GM21619 (cell line): ENCODE measurements at regions not wholly inside any gene's neighbourhood (a gene's known extent, or its start where the extent isn't known, plus 50 kb on each side); places are given as distances from the start of the nearest gene placed in this dataset.

Source experiments
- ATAC-seq: cut with Tn5 transposase; IDR thresholded peaks from one replicate; pipeline ENCODE4 v1.9.1; 2021; ENCODE audit not compliant: unreplicated experiment

GRCh38 chr16:77551357-77551756 is 116.5 kb upstream of the ADAMTS18 start:
- no peak for ATAC-seq

DNA sequence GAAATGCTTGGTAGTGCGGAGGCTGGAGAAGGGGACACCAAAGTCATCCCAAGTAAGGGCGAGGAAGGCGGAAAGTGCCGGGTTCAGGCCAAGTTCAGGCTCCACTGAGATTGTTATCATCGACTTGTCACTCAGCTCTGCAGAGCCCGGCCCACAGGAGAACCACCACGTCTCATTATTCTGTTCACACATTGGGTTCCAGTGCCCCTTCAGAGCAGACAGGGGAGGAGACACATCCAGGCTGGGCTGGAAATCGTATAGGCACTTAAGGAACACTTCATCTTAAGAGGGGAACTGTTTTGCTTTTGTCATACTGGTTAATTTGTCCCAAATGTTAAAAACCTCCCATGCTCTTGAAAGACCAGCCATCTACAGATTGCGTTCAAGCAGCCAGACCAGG is 118.3 kb upstream of the ADAMTS18 start:
- ATAC-seq = no peak

DNA sequence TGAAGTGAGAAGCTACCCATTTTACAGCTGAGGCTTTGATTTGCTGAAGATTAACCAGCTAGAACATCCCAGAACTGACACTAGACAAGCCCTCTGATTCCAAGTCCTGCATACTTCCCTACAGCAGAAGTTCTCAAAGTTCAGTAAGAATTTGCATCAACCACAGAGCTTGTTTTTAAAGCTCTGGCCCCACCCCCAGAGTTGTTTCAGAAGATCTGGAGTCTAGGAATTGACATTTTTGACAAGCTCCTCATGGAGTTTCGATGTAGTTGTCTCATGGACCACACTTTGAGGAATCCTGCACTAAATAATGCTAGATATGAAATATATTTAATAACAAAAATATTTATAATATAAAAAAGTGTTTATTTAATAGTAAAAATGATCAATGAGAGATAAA is 120.3 kb upstream of the ADAMTS18 start:
- no peak for ATAC-seq

GRCh38 chr16:77555791-77556190 is 121.0 kb upstream of the ADAMTS18 start:
- no peak for ATAC-seq

DNA sequence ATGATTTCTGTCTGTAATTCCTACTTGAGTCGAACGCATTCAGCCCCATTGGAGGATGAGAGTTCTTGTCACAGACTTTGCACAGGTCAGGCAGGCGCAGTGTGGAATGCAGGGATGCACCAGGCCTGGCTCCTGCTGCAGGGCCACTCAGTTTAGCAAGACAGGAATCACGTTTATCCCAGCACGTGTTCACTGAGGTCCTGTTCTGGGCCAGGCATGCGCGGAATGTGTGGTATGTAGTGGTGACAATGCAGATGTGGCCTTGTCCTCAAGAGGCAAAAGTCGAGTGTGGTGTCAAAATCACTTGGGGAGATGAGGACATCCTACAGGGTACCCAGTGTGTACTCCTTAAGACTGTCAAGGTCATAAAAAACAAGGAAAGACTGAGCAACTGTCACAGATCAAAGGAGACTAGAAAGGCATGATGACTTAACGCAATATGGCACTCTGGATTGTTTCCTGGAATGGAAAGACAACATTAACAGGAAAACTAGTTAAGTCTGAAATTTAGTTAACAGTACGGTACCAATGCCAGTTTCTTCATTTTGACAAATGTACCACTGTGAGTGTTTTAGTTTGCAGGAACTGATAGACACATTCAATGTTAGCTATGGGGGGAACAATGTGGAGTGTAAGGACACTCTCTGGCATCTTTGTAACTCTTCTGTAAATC is 121.5 kb upstream of the ADAMTS18 start:
- ATAC-seq = no peak

DNA sequence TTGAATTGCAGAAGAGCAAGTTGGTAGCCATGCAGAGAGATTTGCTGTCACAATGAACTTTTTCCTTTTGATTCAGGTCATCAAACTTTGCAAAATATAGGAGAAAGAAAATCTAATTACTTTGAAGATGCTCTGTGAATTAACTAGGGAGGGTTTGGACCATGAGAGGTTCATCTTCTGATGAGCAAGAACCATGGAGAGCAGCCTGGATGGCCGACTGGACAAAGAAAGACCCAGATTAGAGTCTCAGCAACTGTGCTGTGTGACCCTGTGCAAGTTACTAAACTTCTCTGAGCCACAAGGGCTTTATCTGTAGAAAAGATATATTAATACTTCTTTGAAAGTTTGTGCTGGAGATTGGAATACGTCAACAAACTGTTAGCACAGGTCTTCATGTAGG is 122.6 kb upstream of the ADAMTS18 start:
- ATAC-seq = no peak

- no peak for ATAC-seq
Observed at GRCh38 chr16:77558786-77559185, 124.0 kb upstream of the ADAMTS18 start.

DNA sequence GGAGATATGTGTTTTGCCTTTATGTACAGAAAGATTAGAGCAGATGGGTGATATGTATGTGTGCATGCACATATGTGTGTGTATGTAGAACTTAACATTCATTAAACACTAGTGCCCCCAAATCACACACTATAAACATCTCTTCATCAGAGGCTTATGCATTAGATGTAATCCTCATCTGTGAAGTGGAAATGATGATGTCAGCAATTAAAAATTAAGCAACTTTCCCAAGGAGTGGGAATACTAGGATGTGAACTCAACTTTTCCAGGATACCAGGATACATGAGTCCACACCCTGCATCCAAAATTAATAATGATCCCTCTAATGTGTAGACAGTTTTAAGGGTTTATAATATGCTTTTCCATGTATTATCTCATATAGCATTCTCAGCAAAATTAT is 127.7 kb upstream of the ADAMTS18 start:
- ATAC-seq = no peak

GRCh38 chr16:77564791-77565390 is 130.1 kb upstream of the ADAMTS18 start:
- ATAC-seq = no peak

DNA sequence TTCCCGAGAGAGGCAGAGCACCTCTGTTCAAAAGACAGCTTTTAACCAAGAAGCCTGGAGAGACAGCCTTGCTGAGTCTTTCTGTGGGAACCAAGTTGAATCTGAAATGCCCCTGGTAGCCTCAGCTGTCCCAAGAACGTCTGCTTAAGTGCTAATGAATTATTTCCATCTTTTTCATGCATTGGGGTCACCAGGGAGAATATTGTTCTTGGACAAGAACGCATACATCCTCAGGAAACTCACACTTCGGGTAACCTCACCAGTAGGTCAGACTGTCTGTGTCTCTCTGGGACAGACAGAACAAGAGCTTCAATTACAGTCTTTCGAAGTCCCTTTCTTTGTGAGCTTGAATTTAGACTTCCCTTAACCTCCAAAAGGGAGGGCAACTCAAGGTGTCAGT is 134.6 kb upstream of the ADAMTS18 start:
- no peak for ATAC-seq

GRCh38 chr16:77570574-77570973 is 135.7 kb upstream of the ADAMTS18 start:
- ATAC-seq = no peak

DNA sequence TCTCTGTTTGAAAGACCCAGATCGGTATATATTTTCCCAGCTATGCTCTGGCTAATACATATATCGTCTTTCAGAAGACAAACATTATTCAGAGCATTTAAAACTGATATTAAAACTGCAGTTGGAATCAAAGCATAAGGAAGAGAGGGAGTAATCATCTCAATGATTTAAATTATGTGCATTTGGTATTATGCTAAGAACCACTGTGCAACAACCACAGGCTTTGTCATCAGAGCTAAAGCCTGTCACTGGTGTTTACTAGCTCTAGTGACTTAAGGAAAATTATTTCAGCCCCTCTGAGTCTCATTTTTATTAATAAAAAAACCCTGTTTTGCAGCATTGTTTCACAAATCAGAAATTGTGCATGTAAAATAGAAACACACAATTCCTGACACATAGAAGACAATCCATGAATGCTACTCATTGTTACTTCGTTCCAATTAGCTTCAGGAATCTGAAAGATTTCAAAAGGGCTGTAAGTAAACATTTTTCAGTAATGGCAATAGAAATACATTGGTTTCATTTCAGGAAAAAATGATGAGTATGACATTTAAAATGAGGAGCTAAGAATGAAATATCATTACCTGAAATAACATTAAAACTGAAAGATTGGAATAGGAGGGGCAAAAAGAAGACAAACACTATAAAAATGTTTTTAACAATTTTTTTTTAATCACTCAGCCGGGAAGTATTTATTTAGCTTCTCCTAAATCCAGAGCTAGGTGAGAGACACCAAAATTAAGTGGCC is 136.5 kb upstream of the ADAMTS18 start:
- no peak for ATAC-seq

- ATAC-seq = no peak
Observed at GRCh38 chr16:77574867-77575624, 140.2 kb upstream of the ADAMTS18 start.

DNA sequence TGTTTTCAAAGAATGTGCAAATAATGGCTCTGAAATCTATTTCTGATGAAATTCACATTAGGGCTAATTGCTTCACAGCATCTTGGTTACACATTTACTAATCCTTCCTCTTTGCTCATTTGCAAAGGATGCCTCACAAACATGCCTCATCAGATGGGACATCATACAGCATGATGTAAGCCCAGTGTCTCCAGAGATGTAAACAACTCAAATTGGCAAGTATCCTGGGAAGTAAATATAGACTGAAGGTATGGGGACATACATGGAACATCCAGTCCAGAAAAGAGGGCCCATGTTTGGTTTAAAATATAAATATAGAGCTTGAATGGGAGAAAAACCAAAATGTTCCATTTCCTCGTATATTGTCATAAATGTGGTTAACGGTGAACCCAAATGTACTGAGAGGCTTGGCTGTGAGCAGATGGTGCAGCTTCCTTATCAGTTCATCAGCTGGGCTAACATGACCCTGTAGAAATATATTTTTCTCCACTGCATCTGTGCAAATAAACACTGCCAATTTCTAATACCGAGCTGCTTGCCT is 142.9 kb upstream of the NUDT7 start:
- no peak for ATAC-seq

DNA sequence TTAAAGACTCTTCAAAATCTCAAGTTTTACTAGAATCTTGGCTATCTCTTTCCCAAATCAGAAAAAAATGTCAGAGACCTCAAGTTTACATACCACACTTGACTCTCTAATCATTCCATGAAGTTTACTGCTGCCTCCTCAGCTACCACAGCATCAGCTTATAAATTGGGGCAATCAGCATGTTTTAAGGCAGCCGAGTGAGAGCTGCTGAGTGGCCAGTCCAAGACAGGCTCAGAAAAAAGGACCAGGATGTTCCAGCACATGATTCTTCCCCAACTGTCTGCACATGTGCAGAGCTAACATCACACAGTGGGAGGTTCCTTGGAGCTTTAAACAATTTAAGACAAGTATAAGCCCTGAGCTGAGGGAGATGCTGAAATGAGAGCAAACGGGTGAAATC is 140.6 kb upstream of the NUDT7 start:
- no peak for ATAC-seq

DNA sequence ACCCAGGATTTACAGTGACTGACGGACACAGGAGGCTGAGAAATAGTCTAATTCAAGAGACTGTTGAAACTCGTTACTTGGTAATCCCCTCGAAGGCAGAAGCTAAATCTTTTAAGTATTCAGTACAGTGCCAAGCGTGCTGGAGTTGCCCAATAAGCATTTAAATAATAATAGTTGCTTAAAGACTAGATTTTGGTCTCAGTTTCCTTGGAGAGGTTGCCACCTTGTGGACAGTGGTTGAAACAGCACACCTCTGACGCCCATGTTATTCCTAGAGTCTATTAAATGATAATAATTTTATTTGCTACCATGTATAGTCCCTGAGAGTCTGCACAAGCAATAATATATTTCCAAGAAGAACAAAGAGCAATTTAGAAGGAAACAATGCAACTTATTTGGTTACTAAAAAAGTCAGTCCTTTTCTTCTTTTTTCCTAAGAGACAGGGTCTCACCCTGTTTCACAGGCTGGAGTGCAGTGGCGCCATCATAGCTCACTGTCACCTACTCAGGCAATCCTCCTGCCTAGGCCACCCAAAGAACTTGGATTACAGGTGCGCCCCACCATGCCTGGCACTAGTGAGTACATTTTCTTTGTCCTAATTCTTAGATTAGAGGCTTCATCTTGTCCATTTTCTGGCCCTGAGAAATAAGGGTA is 138.0 kb upstream of the NUDT7 start:
- peak; percentile 73 for ATAC-seq

DNA sequence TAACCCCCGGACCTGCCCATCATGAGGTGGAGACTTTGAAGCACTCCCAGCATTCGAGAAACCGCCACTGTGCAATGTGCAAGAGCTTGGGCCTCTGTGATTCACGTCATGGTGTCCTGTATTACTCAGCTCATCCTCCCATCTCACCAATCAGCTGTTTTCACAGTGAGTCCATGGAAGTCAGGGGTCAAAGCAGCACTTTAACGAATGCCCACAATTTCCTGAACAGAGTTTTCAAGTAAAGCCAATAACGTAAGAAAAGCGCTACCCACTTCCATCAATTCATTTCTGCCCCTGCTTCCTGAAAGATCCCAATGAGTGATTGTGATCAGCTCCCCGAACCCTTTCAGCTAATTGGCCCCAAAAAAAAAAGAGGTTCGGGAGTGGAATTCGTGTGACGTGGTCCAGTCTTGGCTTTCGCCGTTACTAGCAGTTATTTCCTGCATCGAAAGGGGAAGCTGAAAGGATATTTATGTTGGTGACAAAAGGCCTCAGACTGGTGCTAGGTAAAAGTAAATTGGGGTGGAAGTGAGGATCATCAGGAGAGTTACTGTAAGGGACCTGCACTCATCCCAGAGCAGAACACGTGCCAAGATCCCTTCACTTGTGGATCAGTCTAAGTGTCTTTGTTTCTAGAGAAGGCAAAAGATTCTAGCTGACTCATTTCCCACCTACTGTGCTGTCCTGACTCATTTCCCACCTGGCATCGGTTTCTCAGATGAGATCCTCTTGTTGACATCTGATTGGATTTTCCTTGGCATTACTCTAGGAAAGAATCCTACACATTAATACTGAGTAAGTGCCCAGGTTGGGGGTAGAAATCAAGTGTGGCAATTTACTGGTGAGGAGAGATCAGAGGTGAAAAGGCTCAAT is 136.7 kb upstream of the NUDT7 start:
- no peak for ATAC-seq

DNA sequence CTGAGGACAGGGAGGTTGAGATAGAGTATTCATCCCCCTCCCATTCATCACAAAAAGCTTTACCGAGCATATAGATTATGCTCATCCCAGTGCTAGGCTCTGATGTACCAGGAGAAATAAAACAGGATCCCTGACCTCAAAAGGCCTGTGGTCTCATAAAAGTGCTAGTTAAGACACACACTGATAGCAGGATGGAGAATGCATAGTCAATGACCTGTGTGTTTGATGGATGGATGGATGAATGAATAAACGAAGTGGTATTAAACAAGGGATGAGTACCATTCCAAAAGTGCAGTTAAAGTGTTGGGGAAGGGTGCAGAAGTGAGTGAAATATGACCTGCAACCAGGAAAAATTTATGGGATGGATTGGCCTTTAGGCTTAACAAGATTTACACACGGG is 133.9 kb upstream of the NUDT7 start:
- ATAC-seq = no peak

- ATAC-seq = no peak
Observed at GRCh38 chr16:77589071-77589765, 133.1 kb upstream of the NUDT7 start.
